MM.1S (cell line): ENCODE measurements at regions not wholly inside any gene's neighbourhood (a gene's known extent, or its start where the extent isn't known, plus 50 kb on each side); places are given as distances from the start of the nearest gene placed in this dataset.

Experiments used
- DNase-seq: peaks from one replicate; pipeline ENCODE4 v3.0.0-alpha.2; 2015
- H2AFZ ChIP-seq: fragments of 300-600 bp; sonication (generic); 2 replicates; pipeline ENCODE4 v1.6.0; 2016; ENCODE audit warnings: antibody characterized with exemption, low read length
- H3F3A ChIP-seq: fragments of 300-600 bp; sonication (generic); 2 replicates; pipeline ENCODE4 v1.6.1; 2016; ENCODE audit warnings: mild to moderate bottlenecking, antibody characterized with exemption, low read length, moderate library complexity, mixed read lengths; ENCODE audit not compliant: insufficient read depth
- H3K27ac ChIP-seq: fragments of 300-600 bp; sonication (generic); 2 replicates; pipeline ENCODE4 v1.5.1; 2016; ENCODE audit warnings: mild to moderate bottlenecking, low read length
- H3K27me3 ChIP-seq: fragments of 300-600 bp; sonication (generic); replicated peaks from 2 replicates; pipeline ENCODE4 v1.6.0; 2016; ENCODE audit warnings: low read length; ENCODE audit not compliant: insufficient read depth
- H3K36me3 ChIP-seq: fragments of 300-600 bp; sonication (generic); replicated peaks from 2 replicates; pipeline ENCODE4 v1.6.1; 2016; ENCODE audit warnings: mild to moderate bottlenecking, low read length, mixed read lengths; ENCODE audit not compliant: insufficient read depth
- H3K4me1 ChIP-seq: fragments of 300-600 bp; sonication (generic); 2 replicates; pipeline ENCODE4 v1.6.1; 2016; ENCODE audit warnings: low read length, mixed read lengths
- H3K4me2 ChIP-seq: fragments of 300-600 bp; sonication (generic); 2 replicates; pipeline ENCODE4 v1.6.0; 2016; ENCODE audit warnings: low read depth, low read length
- H3K4me3 ChIP-seq: fragments of 300-600 bp; sonication (generic); 2 replicates; pipeline ENCODE4 v1.5.1; 2016; ENCODE audit warnings: low read length, mixed read lengths
- H3K79me2 ChIP-seq: fragments of 300-600 bp; sonication (generic); 2 replicates; pipeline ENCODE4 v1.6.1; 2016; ENCODE audit warnings: mixed run types, low read length, mixed read lengths
- H3K9ac ChIP-seq: fragments of 300-600 bp; sonication (generic); 2 replicates; pipeline ENCODE4 v1.6.1; 2016; ENCODE audit warnings: low read length, mixed read lengths
- H3K9me2 ChIP-seq: fragments of 300-600 bp; sonication (generic); replicated peaks from 2 replicates; pipeline ENCODE4 v1.6.1; 2016; ENCODE audit warnings: mild to moderate bottlenecking, low read length, mixed read lengths; ENCODE audit not compliant: insufficient read depth
- H3K9me3 ChIP-seq: fragments of 300-600 bp; sonication (generic); replicated peaks from 2 replicates; pipeline ENCODE4 v1.6.1; 2016; ENCODE audit warnings: mild to moderate bottlenecking, low read length, mixed read lengths; ENCODE audit not compliant: insufficient read depth
- H4K20me1 ChIP-seq: fragments of 300-600 bp; sonication (generic); 2 replicates; pipeline ENCODE4 v1.6.1; 2016; ENCODE audit warnings: mild to moderate bottlenecking, low read length, moderate library complexity, mixed read lengths; ENCODE audit not compliant: insufficient read depth
- EZH2 ChIP-seq: fragments of 300-600 bp; sonication (generic); optimal IDR thresholded peaks from 2 replicates; pipeline ENCODE3; 2017; ENCODE audit warnings: low read depth, mild to moderate bottlenecking, antibody characterized with exemption, low read length, mixed read lengths
- EZH2phosphoT487 ChIP-seq: fragments of 300-600 bp; sonication (generic); IDR thresholded peaks from 2 replicates; pipeline ENCODE4 v1.6.1; 2018; ENCODE audit warnings: antibody characterized with exemption, low read length
- TF ChIP-seq, protein P1 (sequence below): fragments of 300-600 bp; sonication (generic); IDR thresholded peaks from 2 replicates; pipeline ENCODE4 v1.5.1; 2016; ENCODE audit warnings: antibody characterized with exemption, low read length, mixed read lengths

DNA sequence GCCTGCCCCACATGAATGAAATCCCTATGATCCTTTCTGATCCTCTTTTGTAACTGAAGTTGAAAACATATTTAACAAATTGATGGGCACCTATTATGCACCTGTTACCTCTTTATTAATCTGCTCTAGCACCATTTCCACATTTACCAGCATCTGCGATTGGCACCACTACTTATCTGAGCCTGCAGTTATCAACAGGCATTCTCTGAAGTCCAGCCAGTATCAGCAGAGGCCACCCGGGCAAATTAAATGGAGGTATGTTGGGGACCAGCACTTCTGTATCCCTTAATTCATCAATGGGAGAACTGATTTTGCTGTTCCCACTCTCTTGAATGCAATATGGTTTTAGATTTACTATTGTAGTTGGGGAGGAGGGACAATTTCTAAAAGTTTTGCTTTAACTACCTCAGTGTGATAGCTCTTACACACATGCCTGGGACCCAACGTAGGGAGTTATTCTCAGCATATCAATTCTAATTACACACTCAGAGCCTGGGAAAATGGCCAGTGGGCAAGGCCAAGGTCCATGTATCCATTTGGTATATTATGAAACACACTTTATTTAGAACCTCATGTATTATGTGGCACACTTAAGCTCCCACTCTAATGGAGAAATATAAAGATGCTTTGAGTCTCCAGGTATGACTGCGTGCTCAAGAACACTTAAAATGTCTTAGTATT lies 1927.1 kb upstream of the PCDH7 start:
- Histone ChIP-seq H3K36me3 (no peaks in the 10 kb centered on the region), H4K20me1 (no peaks in the 10 kb centered on the region), H3F3A (0 out of 2 replicates have a peak, but pooled peaks cover 1% of the 10 kb centered on the region), H3K4me3 (no peak overlapping the region), H3K9ac (no peak overlapping the region), H3K4me1 (peaks cover 3% of the 10 kb centered on the region), H2AFZ (no peak overlapping the region), H3K27ac (no peak overlapping the region), H3K4me2 (no peak overlapping the region), H3K9me2 (no peaks in the 10 kb centered on the region), H3K79me2 (no peaks in the 10 kb centered on the region), H3K27me3 (no peaks in the 10 kb centered on the region), H3K9me3 (no peaks in the 10 kb centered on the region)
- no peak for TF ChIP-seq EZH2
- no peak for TF ChIP-seq EZH2phosphoT487
- TF ChIP-seq, protein P1, sequence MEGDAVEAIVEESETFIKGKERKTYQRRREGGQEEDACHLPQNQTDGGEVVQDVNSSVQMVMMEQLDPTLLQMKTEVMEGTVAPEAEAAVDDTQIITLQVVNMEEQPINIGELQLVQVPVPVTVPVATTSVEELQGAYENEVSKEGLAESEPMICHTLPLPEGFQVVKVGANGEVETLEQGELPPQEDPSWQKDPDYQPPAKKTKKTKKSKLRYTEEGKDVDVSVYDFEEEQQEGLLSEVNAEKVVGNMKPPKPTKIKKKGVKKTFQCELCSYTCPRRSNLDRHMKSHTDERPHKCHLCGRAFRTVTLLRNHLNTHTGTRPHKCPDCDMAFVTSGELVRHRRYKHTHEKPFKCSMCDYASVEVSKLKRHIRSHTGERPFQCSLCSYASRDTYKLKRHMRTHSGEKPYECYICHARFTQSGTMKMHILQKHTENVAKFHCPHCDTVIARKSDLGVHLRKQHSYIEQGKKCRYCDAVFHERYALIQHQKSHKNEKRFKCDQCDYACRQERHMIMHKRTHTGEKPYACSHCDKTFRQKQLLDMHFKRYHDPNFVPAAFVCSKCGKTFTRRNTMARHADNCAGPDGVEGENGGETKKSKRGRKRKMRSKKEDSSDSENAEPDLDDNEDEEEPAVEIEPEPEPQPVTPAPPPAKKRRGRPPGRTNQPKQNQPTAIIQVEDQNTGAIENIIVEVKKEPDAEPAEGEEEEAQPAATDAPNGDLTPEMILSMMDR, result no peak
- DNase-seq, result no peak

DNA sequence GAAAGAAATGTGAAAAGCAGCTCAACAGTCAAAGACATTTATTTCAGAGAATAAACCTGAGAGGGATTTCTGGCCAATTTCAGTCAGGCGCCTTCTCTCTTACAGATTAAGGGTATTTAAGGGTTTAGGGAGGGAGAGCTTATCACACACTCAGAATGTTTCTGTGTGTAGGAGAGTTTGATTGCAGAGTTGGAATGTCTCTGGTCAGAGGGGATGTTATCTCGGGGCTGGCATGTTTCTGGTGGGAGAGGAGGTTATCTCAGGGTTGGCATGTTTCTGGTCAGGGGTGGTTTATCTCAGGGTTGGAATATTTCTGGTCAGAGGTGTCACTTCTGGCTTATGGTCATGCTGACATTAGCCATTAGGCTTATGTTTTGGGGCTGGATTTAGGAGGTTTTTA lies 1920.5 kb upstream of the PCDH7 start:
- Histone ChIP-seq H3K9me2 (no peaks in the 10 kb centered on the region), H2AFZ (no peak overlapping the region), H3K79me2 (no peaks in the 10 kb centered on the region), H3K9me3 (no peaks in the 10 kb centered on the region), H4K20me1 (no peaks in the 10 kb centered on the region), H3K4me1 (peaks cover 27% of the 10 kb centered on the region), H3F3A (peaks cover 21% of the 10 kb centered on the region), H3K4me3 (no peak overlapping the region), H3K36me3 (no peaks in the 10 kb centered on the region), H3K4me2 (no peak overlapping the region), H3K27me3 (no peaks in the 10 kb centered on the region), H3K27ac (no peak overlapping the region), H3K9ac (no peak overlapping the region)
- TF ChIP-seq, protein P1, result no peak
- TF ChIP-seq EZH2 (no peak), EZH2phosphoT487 (no peak)
- no peak for DNase-seq

DNA sequence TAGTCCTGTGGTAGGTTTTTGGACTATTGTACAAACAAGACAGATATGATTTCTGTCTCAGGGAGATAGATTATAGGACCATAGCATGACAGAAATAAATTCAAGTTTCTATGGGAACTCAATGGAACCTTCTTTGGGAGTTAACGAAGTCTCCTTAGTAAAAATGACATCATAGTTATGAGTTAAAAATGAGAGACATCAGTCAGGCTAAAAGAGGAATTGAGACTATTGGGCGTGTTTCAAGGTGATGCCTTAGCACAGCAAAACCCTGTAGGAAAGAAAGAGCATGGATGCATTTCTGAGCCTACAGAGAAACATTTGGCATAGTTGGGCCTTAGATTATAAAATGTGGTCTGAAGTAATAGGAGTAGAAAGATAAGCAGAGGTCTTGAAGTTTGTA lies 1909.1 kb upstream of the PCDH7 start:
- H4K20me1 ChIP-seq, result no peaks in the 10 kb centered on the region
- no peaks in the 10 kb centered on the region for H3K36me3 ChIP-seq
- H3K9me2 ChIP-seq, result no peaks in the 10 kb centered on the region
- H3K79me2 ChIP-seq, result no peaks in the 10 kb centered on the region
- no peak overlapping the region for H2AFZ ChIP-seq
- no peaks in the 10 kb centered on the region for H3K4me1 ChIP-seq
- no peaks in the 10 kb centered on the region for H3F3A ChIP-seq
- H3K9ac ChIP-seq, result no peak overlapping the region
- no peak for DNase-seq
- H3K27ac ChIP-seq, result no peak overlapping the region
- TF ChIP-seq, protein P1, result no peak
- TF ChIP-seq EZH2 (no peak), EZH2phosphoT487 (no peak)
- no peak overlapping the region for H3K4me2 ChIP-seq
- no peaks in the 10 kb centered on the region for H3K9me3 ChIP-seq
- no peak overlapping the region for H3K4me3 ChIP-seq
- H3K27me3 ChIP-seq, result no peaks in the 10 kb centered on the region
